ENCODE measurements at regions not wholly inside any gene's neighbourhood (a gene's known extent, or its start where the extent isn't known, plus 50 kb on each side); places are given as distances from the start of the nearest gene placed in this dataset.
"Not testable (repeated sequence)": the region's sequence is repeated elsewhere in the genome, so short reads cannot be mapped to it uniquely, and the experiment has no call there.

GRCh38 chr14:105770619-105771216, 244.3 kb downstream of the TMEM121 start:
- POLR2A ChIA-PET; H3K27me3 ChIP-seq (replicated peaks; ENCODE audit: control insufficient read depth, insufficient read depth, low read length); H3K36me3 Mint-ChIP-seq (ENCODE audit: insufficient read depth, unreplicated experiment); H3K4me3 Mint-ChIP-seq (ENCODE audit: unreplicated experiment); H3K4me1 Mint-ChIP-seq (ENCODE audit: low read depth, unreplicated experiment); H3K4me3 ChIP-seq (ENCODE audit: low read depth, low read length); H3K9me3 Mint-ChIP-seq (ENCODE audit: unreplicated experiment); BruUV-seq (replicated peaks); H3K27ac Mint-ChIP-seq (ENCODE audit: unreplicated experiment); CTCF ChIA-PET; H3K4me1 ChIP-seq; intact Hi-C loops (cut with micrococcal nuclease; ENCODE audit: unreplicated experiment); H3K36me3 ChIP-seq (ENCODE audit: control insufficient read depth, insufficient read depth, low read length); DNase-seq; H3K9me3 ChIP-seq: not testable (repeated sequence)
- H3K27me3 Mint-ChIP-seq (ENCODE audit: insufficient read depth, unreplicated experiment) = peaks cover 22% of the 10 kb centered on the region

GRCh38 chr14:105771261-105772226, 245.2 kb downstream of the TMEM121 start:
- POLR2A ChIA-PET, CTCF ChIA-PET: not testable (repeated sequence)

GRCh38 chr14:105772710-105773250, 246.4 kb downstream of the TMEM121 start:
- intact Hi-C loops (cut with micrococcal nuclease; ENCODE audit: unreplicated experiment); H3K36me3 Mint-ChIP-seq (ENCODE audit: insufficient read depth, unreplicated experiment); BruUV-seq (replicated peaks): not testable (repeated sequence)

More at GRCh38 chr14:105771261-105772226, 245.2 kb downstream of the TMEM121 start:
- H3K36me3 Mint-ChIP-seq (ENCODE audit: insufficient read depth, unreplicated experiment); H3K27me3 ChIP-seq (replicated peaks; ENCODE audit: control insufficient read depth, insufficient read depth, low read length); H3K9me3 ChIP-seq; H3K4me1 ChIP-seq; intact Hi-C loops (cut with micrococcal nuclease; ENCODE audit: unreplicated experiment); H3K36me3 ChIP-seq (ENCODE audit: control insufficient read depth, insufficient read depth, low read length); H3K4me1 Mint-ChIP-seq (ENCODE audit: low read depth, unreplicated experiment); H3K4me3 Mint-ChIP-seq (ENCODE audit: unreplicated experiment); H3K4me3 ChIP-seq (ENCODE audit: low read depth, low read length); BruUV-seq (replicated peaks); H3K27ac Mint-ChIP-seq (ENCODE audit: unreplicated experiment); H3K9me3 Mint-ChIP-seq (ENCODE audit: unreplicated experiment); DNase-seq: not testable (repeated sequence)
- peaks cover 19% of the 10 kb centered on the region for H3K27me3 Mint-ChIP-seq (ENCODE audit: insufficient read depth, unreplicated experiment)

GRCh38 chr14:105773584-105773983, 247.2 kb downstream of the TMEM121 start:
- peaks cover 10% of the 10 kb centered on the region for H3K9me3 Mint-ChIP-seq (ENCODE audit: unreplicated experiment)

More at GRCh38 chr14:105772710-105773250, 246.4 kb downstream of the TMEM121 start:
- H3K4me3 Mint-ChIP-seq (ENCODE audit: unreplicated experiment); H3K27ac Mint-ChIP-seq (ENCODE audit: unreplicated experiment); H3K27me3 ChIP-seq (replicated peaks; ENCODE audit: control insufficient read depth, insufficient read depth, low read length); H3K36me3 ChIP-seq (ENCODE audit: control insufficient read depth, insufficient read depth, low read length); CTCF ChIA-PET; H3K4me3 ChIP-seq (ENCODE audit: low read depth, low read length); H3K4me1 Mint-ChIP-seq (ENCODE audit: low read depth, unreplicated experiment); DNase-seq; H3K4me1 ChIP-seq; POLR2A ChIA-PET; H3K9me3 ChIP-seq: not testable (repeated sequence)
- peaks cover 15% of the 10 kb centered on the region for H3K27me3 Mint-ChIP-seq (ENCODE audit: insufficient read depth, unreplicated experiment)
- peaks cover 10% of the 10 kb centered on the region for H3K9me3 Mint-ChIP-seq (ENCODE audit: unreplicated experiment)

More at GRCh38 chr14:105773584-105773983, 247.2 kb downstream of the TMEM121 start:
- Histone ChIP-seq H3K9me3 (peaks cover 6% of the 10 kb centered on the region; the same call in 1 of the 2 replicates), H3K4me3 (ENCODE audit: low read depth, low read length) (no peak overlapping the region), H3K27me3 (replicated peaks; ENCODE audit: control insufficient read depth, insufficient read depth, low read length) (no peaks in the 10 kb centered on the region), H3K36me3 (ENCODE audit: control insufficient read depth, insufficient read depth, low read length) (no peaks in the 10 kb centered on the region), H3K4me1 (no peaks in the 10 kb centered on the region)
- ChIA-PET POLR2A (no interaction called here), CTCF (no interaction called here)
- TF ChIP-seq CTCF (IDR thresholded peaks at IDR 0.05; ENCODE audit: insufficient read depth in 1 of 2, low read depth in 1 of 2, low read length in 1 of 2, severe bottlenecking in 1 of 2, unreplicated experiment in 1 of 2) = no peak
- no peaks in the 10 kb centered on the region for H3K36me3 Mint-ChIP-seq (ENCODE audit: insufficient read depth, unreplicated experiment)
- no peak for DNase-seq
- H3K4me1 Mint-ChIP-seq (ENCODE audit: low read depth, unreplicated experiment) = no peaks in the 10 kb centered on the region
- H3K27ac Mint-ChIP-seq (ENCODE audit: unreplicated experiment) = no peak overlapping the region
- intact Hi-C loops (cut with micrococcal nuclease; ENCODE audit: unreplicated experiment) = no loop called here
- H3K27me3 Mint-ChIP-seq (ENCODE audit: insufficient read depth, unreplicated experiment) = peaks cover 15% of the 10 kb centered on the region
- BruUV-seq (replicated peaks) = no TSS peak
- no peak overlapping the region for H3K4me3 Mint-ChIP-seq (ENCODE audit: unreplicated experiment)
